ENCODE measurements at regions not wholly inside any gene's neighbourhood (a gene's known extent, or its start where the extent isn't known, plus 50 kb on each side); places are given as distances from the start of the nearest gene placed in this dataset.

DNA sequence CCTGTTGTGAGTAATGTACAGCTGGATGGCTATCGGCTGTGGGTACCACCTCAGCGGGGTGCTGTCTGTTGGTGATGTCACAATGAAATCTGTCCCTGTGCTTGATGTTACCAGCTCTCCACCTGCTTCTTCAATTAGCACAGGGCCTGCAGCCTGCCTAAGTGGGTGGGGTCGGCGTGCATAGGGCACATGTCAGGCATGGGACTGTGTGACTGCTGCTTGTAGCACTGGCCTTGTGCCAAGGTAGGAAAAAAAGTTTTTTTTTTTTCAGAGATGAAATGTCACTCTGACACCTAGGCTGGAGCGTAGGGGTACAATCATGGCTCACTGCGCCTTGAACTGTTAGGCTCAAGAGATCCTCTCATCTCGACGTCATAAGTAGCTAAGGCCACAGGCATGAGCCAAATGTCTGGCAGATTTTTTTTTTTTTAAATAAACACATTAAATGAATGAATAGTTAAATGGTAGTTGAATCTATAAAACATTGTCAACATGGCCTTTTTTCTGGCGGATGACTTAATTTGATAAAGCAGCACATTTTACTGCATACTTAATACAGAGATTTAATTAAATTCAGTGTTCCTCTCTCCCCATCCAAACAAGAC is 222.5 kb downstream of the NXNL2 start:
- Histone ChIP-seq H4K5ac (ENCODE audit: insufficient read length, low read depth, low read length) (no peak overlapping the region), H3K18ac (ENCODE audit: extremely low read depth, low read length) (no peak overlapping the region), H3K9me3 (ENCODE audit: insufficient read depth in 2 of 2, low read depth in 1 of 2, low read length in 1 of 2) (no peaks in the 10 kb centered on the region), H3K9ac (replicated peaks in 1 of 4; ENCODE audit: extremely low read depth in 1 of 4, low read depth in 3 of 4, low read length in 3 of 4) (no peak overlapping the region), H2BK120ac (replicated peaks; ENCODE audit: low read depth, low read length) (no peak overlapping the region), H3K4me2 (ENCODE audit: insufficient read depth in 1 of 2, low read depth in 2 of 2, low read length in 2 of 2) (no peak overlapping the region), H3K56ac (replicated peaks; ENCODE audit: insufficient read length, low read depth, low read length) (no peak overlapping the region), H3K4me1 (replicated peaks in 1 of 4; ENCODE audit: control insufficient read depth in 3 of 4, insufficient read depth in 4 of 4, low read length in 3 of 4) (no peaks in the 10 kb centered on the region), H3K79me1 (ENCODE audit: low read depth, low read length) (no peaks in the 10 kb centered on the region), H3K79me2 (ENCODE audit: control insufficient read depth in 1 of 2, insufficient read depth in 2 of 2, low read length in 2 of 2) (no peaks in the 10 kb centered on the region), H2AFZ (ENCODE audit: low read length) (no peak overlapping the region), H2BK12ac (ENCODE audit: low read depth, low read length) (no peak overlapping the region), H4K91ac (replicated peaks; ENCODE audit: insufficient read length, low read length) (no peak overlapping the region), H4K20me1 (replicated peaks in 1 of 2; ENCODE audit: control insufficient read depth in 1 of 2, insufficient read depth in 2 of 2, low read length in 2 of 2) (no peaks in the 10 kb centered on the region), H2AK5ac (ENCODE audit: low read depth, low read length) (no peak overlapping the region), H3K4me3 (ENCODE audit: extremely low read depth in 1 of 4, insufficient read depth in 2 of 4, low read depth in 3 of 4, low read length in 4 of 4) (no peak overlapping the region), H2BK5ac (ENCODE audit: low read depth, low read length) (no peak overlapping the region), H2BK20ac (ENCODE audit: low read length) (no peak overlapping the region), H3K14ac (ENCODE audit: insufficient read length) (no peak overlapping the region), H3K27me3 (replicated peaks in 1 of 4; ENCODE audit: control insufficient read depth in 3 of 4, extremely low read depth in 1 of 4, insufficient read depth in 3 of 4, low read length in 3 of 4) (no peaks in the 10 kb centered on the region), H3K4ac (replicated peaks; ENCODE audit: insufficient read length, low read depth, low read length) (no peak overlapping the region), H4K8ac (ENCODE audit: extremely low read depth, insufficient read depth, low read length) (no peak overlapping the region; the same call in 1 of the 2 replicates), H3K23ac (ENCODE audit: insufficient read length) (no peak overlapping the region), H3K27ac (ENCODE audit: low read depth, low read length) (no peak overlapping the region), H3K36me3 (ENCODE audit: control insufficient read depth in 2 of 4, insufficient read depth in 4 of 4, low read length in 3 of 4) (no peaks in the 10 kb centered on the region), H2BK15ac (ENCODE audit: low read length) (no peak overlapping the region), H3K23me2 (ENCODE audit: low read depth, low read length) (no peaks in the 10 kb centered on the region)
- TF ChIP-seq EZH2 (IDR thresholded peaks at IDR 0.05; ENCODE audit: low read depth, low read length, severe bottlenecking), result no peak
- TF ChIP-seq TAF1 (IDR thresholded peaks at IDR 0.05; ENCODE audit: low read depth, low read length), result no peak
- no peak for TF ChIP-seq TBP (IDR thresholded peaks at IDR 0.05; ENCODE audit: low read depth, low read length)
- no peak for TF ChIP-seq HDAC6 (IDR thresholded peaks at IDR 0.05; ENCODE audit: low read depth, low read length)
- TF ChIP-seq PHF8 (conservative IDR thresholded peaks at IDR 0.05; ENCODE audit: low read depth, low read length), result no peak
- no peak for TF ChIP-seq SIN3A (conservative IDR thresholded peaks at IDR 0.05 in 1 of 2, IDR thresholded peaks at IDR 0.05 in 1 of 2; ENCODE audit: low read depth in 1 of 2, low read length in 2 of 2)
- TF ChIP-seq RBBP5 (IDR thresholded peaks at IDR 0.05; ENCODE audit: borderline replicate concordance, low read depth, low read length), result no peak
- TF ChIP-seq TAF7 (optimal IDR thresholded peaks at IDR 0.05; ENCODE audit: borderline replicate concordance, low read depth, low read length), result no peak
- no peak for TF ChIP-seq SAP30 (IDR thresholded peaks at IDR 0.05; ENCODE audit: insufficient read depth, insufficient replicate concordance, low read length)
- TF ChIP-seq BACH1 (IDR thresholded peaks at IDR 0.05; ENCODE audit: low read length), result no peak
- TF ChIP-seq SIRT6 (IDR thresholded peaks at IDR 0.05; ENCODE audit: low read length), result no peak
- TF ChIP-seq NRF1 (IDR thresholded peaks at IDR 0.05; ENCODE audit: low read depth, low read length), result no peak
- no peak for TF ChIP-seq CEBPB (IDR thresholded peaks at IDR 0.05; ENCODE audit: low read depth, low read length)
- FAIRE-seq (no peak), DNase-seq (ENCODE audit: low read depth in 1 of 2, low spot score in 2 of 2) (no peak)
- WGBS, 2 experiments (ENCODE audit: extremely low coverage in 1 of 2, insufficient coverage in 1 of 2, insufficient read length in 1 of 2, insufficient replicate concordance in 2 of 2, low coverage in 1 of 2, low lambda C conversion rate in 2 of 2, missing lambda C conversion rate in 1 of 2), result 92% methylated on average over 9 of the region's 9 CpGs; no CpG with 5 or more reads in 1 of the 2 experiments
- CTCF ChIA-PET (ENCODE audit: partially characterized antibody), result no interaction called here
- POLR2A ChIA-PET (ENCODE audit: partially characterized antibody), result interaction anchor here (0.7 kb wide), 1 partner anchor 8 kb away, joined by 3 read pairs; no protein-coding TSS in a partner anchor

Measured in H1 (cell line).